Peyer's patch (tissue), 4 donors: ENCODE measurements at regions not wholly inside any gene's neighbourhood (a gene's known extent, or its start where the extent isn't known, plus 50 kb on each side); places are given as distances from the start of the nearest gene placed in this dataset.

ENCODE experiments used
- POLR2A ChIP-seq, 2 donors: fragments of 450-650 bp; IDR thresholded peaks; one replicate each; pipeline ENCODE4 v1.5.1; 2017; ENCODE audit warnings: antibody characterized with exemption in 2 of 2, mild to moderate bottlenecking in 2 of 2, moderate library complexity in 2 of 2
- TF ChIP-seq, protein P1 (sequence below), 6 experiments: fragments of 450-650 bp in 4 of 6; fragments of 200-600 bp in 2 of 6; sonication (generic) in 1 of 6; IDR thresholded peaks; one replicate each; pipeline ENCODE4 v1.5.1; 2017 to 2019; ENCODE audit warnings: antibody characterized with exemption in 6 of 6, mild to moderate bottlenecking in 3 of 6, moderate library complexity in 1 of 6

DNA sequence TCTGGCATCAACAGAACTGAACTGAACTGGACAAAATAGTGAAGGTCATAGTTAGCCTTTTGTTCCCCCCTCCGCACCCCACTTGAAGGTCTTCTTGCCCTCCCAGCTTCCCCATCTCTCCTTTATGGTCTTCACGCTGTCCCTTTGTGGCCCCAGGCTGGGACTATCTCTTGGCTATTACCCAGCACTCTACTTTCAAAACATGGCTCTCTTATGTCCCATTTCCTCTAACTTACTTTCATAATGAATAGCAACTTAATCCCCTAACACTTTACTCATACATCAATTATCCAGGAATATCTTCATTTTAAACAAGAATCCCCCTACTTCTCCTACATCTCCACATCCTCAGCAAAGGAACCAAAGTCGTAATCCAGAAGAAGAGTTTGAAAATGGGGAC lies 135.3 kb upstream of the ITGB1 start:
- no peak for TF ChIP-seq POLR2A (IDR thresholded peaks at IDR 0.05)
- TF ChIP-seq, protein P1, sequence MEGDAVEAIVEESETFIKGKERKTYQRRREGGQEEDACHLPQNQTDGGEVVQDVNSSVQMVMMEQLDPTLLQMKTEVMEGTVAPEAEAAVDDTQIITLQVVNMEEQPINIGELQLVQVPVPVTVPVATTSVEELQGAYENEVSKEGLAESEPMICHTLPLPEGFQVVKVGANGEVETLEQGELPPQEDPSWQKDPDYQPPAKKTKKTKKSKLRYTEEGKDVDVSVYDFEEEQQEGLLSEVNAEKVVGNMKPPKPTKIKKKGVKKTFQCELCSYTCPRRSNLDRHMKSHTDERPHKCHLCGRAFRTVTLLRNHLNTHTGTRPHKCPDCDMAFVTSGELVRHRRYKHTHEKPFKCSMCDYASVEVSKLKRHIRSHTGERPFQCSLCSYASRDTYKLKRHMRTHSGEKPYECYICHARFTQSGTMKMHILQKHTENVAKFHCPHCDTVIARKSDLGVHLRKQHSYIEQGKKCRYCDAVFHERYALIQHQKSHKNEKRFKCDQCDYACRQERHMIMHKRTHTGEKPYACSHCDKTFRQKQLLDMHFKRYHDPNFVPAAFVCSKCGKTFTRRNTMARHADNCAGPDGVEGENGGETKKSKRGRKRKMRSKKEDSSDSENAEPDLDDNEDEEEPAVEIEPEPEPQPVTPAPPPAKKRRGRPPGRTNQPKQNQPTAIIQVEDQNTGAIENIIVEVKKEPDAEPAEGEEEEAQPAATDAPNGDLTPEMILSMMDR (IDR thresholded peaks at IDR 0.05), result no peak
